WTC11 (cell line): ENCODE measurements at regions not wholly inside any gene's neighbourhood (a gene's known extent, or its start where the extent isn't known, plus 50 kb on each side); places are given as distances from the start of the nearest gene placed in this dataset.

Source experiments
- ATAC-seq: fragments of 200-7000 bp; cut with Tn5 transposase; 2 replicates; pipeline ENCODE4 v1.10.0; 2021; ENCODE audit warnings: mild to moderate bottlenecking, moderate library complexity
- CTCF ChIA-PET: fragments of 300-600 bp; sonication (Branson Sonifier 250); formaldehyde crosslinking; loops from one replicate; lab custom pipeline; 2021; ENCODE audit warnings: antibody characterized with exemption; lab: Charles Lee
- POLR2A ChIA-PET: fragments of 350-600 bp; sonication (Branson Sonifier 250); formaldehyde crosslinking; loops from one replicate; lab custom pipeline; 2021; ENCODE audit warnings: antibody characterized with exemption; lab: Charles Lee
- DNase-seq: peaks from one replicate; pipeline ENCODE4 v3.0.0; 2021; ENCODE audit warnings: low spot score
- H3K27ac Mint-ChIP-seq: 2 replicates; pipeline ENCODE4 v1.8.0; 2021; ENCODE audit warnings: mixed read lengths
- H3K27me3 Mint-ChIP-seq: 2 replicates; pipeline ENCODE4 v1.8.0; 2021; ENCODE audit warnings: low read depth, mild to moderate bottlenecking, moderate library complexity, mixed read lengths
- H3K36me3 Mint-ChIP-seq: 2 replicates; pipeline ENCODE4 v1.8.0; 2021; ENCODE audit warnings: mixed read lengths
- H3K4me1 Mint-ChIP-seq: 2 replicates; pipeline ENCODE4 v1.8.0; 2022; ENCODE audit warnings: mixed read lengths
- H3K4me3 Mint-ChIP-seq: 2 replicates; pipeline ENCODE4 v1.8.0; 2021; ENCODE audit warnings: mild to moderate bottlenecking, moderate library complexity, mixed read lengths
- H3K9me3 Mint-ChIP-seq: 2 replicates; pipeline ENCODE4 v1.8.0; 2021; ENCODE audit warnings: mixed read lengths
- ATF2 ChIP-seq: sonication (generic); formaldehyde crosslinking; IDR thresholded peaks from 2 replicates; pipeline ENCODE4 v1.8.1; 2022; ENCODE audit warnings: low read depth, missing genetic modification reagents, borderline replicate concordance
- ATF6 ChIP-seq: sonication (generic); formaldehyde crosslinking; IDR thresholded peaks from 2 replicates; pipeline ENCODE4 v1.8.1; 2023; ENCODE audit warnings: mild to moderate bottlenecking, missing genetic modification reagents
- CBFB ChIP-seq: sonication (generic); formaldehyde crosslinking; IDR thresholded peaks from 2 replicates; pipeline ENCODE4 v1.8.1; 2022; ENCODE audit warnings: mild to moderate bottlenecking, low read depth, missing genetic modification reagents
- E2F5 ChIP-seq: sonication (generic); formaldehyde crosslinking; IDR thresholded peaks from 2 replicates; pipeline ENCODE4 v1.8.1; 2022; ENCODE audit warnings: mild to moderate bottlenecking, moderate library complexity, missing genetic modification reagents
- EMX1 ChIP-seq: fragments of 250-450 bp; sonication (Bioruptor Pico); IDR thresholded peaks from 2 replicates; pipeline ENCODE4 v1.8.0; 2021; ENCODE audit warnings: mild to moderate bottlenecking
- FOXK1 ChIP-seq: sonication (generic); formaldehyde crosslinking; IDR thresholded peaks from 2 replicates; pipeline ENCODE4 v1.8.0; 2022; ENCODE audit warnings: mild to moderate bottlenecking, moderate library complexity, missing genetic modification reagents
- GABPB1 ChIP-seq: sonication (generic); formaldehyde crosslinking; IDR thresholded peaks from 2 replicates; pipeline ENCODE4 v1.8.1; 2023; ENCODE audit warnings: mild to moderate bottlenecking, missing genetic modification reagents
- IRF2 ChIP-seq: sonication (generic); formaldehyde crosslinking; IDR thresholded peaks from 2 replicates; pipeline ENCODE4 v1.8.0; 2022; ENCODE audit warnings: low read depth, missing genetic modification reagents, borderline replicate concordance
- JAZF1 ChIP-seq: fragments of 250-450 bp; sonication (Bioruptor Pico); IDR thresholded peaks from 2 replicates; pipeline ENCODE4 v1.9.0; 2021; ENCODE audit warnings: moderate library complexity, mild to moderate bottlenecking, inconsistent platforms
- PRRX2 ChIP-seq: fragments of 250-450 bp; sonication (Bioruptor Pico); IDR thresholded peaks from 2 replicates; pipeline ENCODE4 v1.8.0; 2021; ENCODE audit warnings: mild to moderate bottlenecking
- RELA ChIP-seq: sonication (generic); formaldehyde crosslinking; IDR thresholded peaks from 2 replicates; pipeline ENCODE4 v1.8.1; 2022; ENCODE audit warnings: missing genetic modification reagents, mild to moderate bottlenecking, borderline replicate concordance
- SOX15 ChIP-seq: fragments of 250-450 bp; sonication (Bioruptor Pico); IDR thresholded peaks from 2 replicates; pipeline ENCODE4 v1.9.0; 2021; ENCODE audit warnings: mild to moderate bottlenecking
- TP53 ChIP-seq: sonication (generic); formaldehyde crosslinking; IDR thresholded peaks from 2 replicates; pipeline ENCODE4 v1.8.1; 2023; ENCODE audit warnings: mild to moderate bottlenecking, missing genetic modification reagents
- ZNF232 ChIP-seq: sonication (generic); formaldehyde crosslinking; IDR thresholded peaks from 2 replicates; pipeline ENCODE4 v1.8.0; 2022; ENCODE audit warnings: mild to moderate bottlenecking, missing genetic modification reagents
- ZNF263 ChIP-seq: sonication (generic); formaldehyde crosslinking; IDR thresholded peaks from 2 replicates; pipeline ENCODE4 v1.8.1; 2022; ENCODE audit warnings: low read depth, mild to moderate bottlenecking, moderate library complexity, missing genetic modification reagents
- TF ChIP-seq, protein P1 (sequence below): sonication (generic); formaldehyde crosslinking; IDR thresholded peaks from 2 replicates; pipeline ENCODE4 v1.8.0; 2022; ENCODE audit warnings: mild to moderate bottlenecking, missing genetic modification reagents
- TF ChIP-seq, protein P2 (sequence below): fragments of 200-600 bp; IDR thresholded peaks from 2 replicates; pipeline ENCODE4 v1.8.0; 2022; ENCODE audit warnings: antibody characterized with exemption
- TF ChIP-seq, protein P3 (sequence below): sonication (generic); formaldehyde crosslinking; IDR thresholded peaks from 2 replicates; pipeline ENCODE4 v1.8.0; 2022; ENCODE audit warnings: mild to moderate bottlenecking, missing genetic modification reagents
- TF ChIP-seq, protein P4 (sequence below): fragments of 250-450 bp; sonication (Bioruptor Pico); IDR thresholded peaks from 2 replicates; pipeline ENCODE4 v1.9.0; 2021; ENCODE audit warnings: mild to moderate bottlenecking, borderline replicate concordance
- TF ChIP-seq, protein P5 (sequence below): sonication (generic); formaldehyde crosslinking; IDR thresholded peaks from 2 replicates; pipeline ENCODE4 v1.8.1; 2022; ENCODE audit warnings: mild to moderate bottlenecking, missing genetic modification reagents, moderate library complexity, borderline replicate concordance

DNA sequence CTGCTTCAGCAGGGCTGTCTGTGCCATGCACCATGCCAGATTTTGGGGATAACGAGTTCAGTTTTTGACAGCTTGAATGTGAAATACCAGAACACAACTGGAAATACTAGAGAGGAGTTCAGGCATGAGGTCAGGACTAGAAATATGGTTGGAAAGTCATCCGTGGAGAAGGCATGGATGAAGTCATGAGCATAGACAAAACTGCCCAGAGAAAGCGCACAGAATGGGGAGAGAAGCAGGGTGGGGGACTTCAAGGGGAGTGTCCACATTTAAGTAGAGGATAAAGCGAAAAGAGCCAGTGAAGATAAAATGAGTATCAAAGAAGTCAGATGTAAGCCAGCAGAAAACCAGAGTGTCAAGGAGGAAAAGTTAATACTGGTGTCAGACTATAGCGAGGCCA is 653.4 kb upstream of the ARID1B start (continued):
- TF ChIP-seq E2F5 (CRISPR knock-in tag): no peak
- TF ChIP-seq, protein P1, sequence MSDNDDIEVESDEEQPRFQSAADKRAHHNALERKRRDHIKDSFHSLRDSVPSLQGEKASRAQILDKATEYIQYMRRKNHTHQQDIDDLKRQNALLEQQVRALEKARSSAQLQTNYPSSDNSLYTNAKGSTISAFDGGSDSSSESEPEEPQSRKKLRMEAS (CRISPR knock-in tag): no peak
- TF ChIP-seq, protein P2, sequence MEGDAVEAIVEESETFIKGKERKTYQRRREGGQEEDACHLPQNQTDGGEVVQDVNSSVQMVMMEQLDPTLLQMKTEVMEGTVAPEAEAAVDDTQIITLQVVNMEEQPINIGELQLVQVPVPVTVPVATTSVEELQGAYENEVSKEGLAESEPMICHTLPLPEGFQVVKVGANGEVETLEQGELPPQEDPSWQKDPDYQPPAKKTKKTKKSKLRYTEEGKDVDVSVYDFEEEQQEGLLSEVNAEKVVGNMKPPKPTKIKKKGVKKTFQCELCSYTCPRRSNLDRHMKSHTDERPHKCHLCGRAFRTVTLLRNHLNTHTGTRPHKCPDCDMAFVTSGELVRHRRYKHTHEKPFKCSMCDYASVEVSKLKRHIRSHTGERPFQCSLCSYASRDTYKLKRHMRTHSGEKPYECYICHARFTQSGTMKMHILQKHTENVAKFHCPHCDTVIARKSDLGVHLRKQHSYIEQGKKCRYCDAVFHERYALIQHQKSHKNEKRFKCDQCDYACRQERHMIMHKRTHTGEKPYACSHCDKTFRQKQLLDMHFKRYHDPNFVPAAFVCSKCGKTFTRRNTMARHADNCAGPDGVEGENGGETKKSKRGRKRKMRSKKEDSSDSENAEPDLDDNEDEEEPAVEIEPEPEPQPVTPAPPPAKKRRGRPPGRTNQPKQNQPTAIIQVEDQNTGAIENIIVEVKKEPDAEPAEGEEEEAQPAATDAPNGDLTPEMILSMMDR: no peak
- TF ChIP-seq RELA (CRISPR knock-in tag): no peak
- TF ChIP-seq ZNF232 (CRISPR knock-in tag): no peak
- TF ChIP-seq, protein P3, sequence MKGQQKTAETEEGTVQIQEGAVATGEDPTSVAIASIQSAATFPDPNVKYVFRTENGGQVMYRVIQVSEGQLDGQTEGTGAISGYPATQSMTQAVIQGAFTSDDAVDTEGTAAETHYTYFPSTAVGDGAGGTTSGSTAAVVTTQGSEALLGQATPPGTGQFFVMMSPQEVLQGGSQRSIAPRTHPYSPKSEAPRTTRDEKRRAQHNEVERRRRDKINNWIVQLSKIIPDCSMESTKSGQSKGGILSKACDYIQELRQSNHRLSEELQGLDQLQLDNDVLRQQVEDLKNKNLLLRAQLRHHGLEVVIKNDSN (CRISPR knock-in tag): no peak
- no peak for TF ChIP-seq ATF2 (CRISPR knock-in tag)
- TF ChIP-seq, protein P4, sequence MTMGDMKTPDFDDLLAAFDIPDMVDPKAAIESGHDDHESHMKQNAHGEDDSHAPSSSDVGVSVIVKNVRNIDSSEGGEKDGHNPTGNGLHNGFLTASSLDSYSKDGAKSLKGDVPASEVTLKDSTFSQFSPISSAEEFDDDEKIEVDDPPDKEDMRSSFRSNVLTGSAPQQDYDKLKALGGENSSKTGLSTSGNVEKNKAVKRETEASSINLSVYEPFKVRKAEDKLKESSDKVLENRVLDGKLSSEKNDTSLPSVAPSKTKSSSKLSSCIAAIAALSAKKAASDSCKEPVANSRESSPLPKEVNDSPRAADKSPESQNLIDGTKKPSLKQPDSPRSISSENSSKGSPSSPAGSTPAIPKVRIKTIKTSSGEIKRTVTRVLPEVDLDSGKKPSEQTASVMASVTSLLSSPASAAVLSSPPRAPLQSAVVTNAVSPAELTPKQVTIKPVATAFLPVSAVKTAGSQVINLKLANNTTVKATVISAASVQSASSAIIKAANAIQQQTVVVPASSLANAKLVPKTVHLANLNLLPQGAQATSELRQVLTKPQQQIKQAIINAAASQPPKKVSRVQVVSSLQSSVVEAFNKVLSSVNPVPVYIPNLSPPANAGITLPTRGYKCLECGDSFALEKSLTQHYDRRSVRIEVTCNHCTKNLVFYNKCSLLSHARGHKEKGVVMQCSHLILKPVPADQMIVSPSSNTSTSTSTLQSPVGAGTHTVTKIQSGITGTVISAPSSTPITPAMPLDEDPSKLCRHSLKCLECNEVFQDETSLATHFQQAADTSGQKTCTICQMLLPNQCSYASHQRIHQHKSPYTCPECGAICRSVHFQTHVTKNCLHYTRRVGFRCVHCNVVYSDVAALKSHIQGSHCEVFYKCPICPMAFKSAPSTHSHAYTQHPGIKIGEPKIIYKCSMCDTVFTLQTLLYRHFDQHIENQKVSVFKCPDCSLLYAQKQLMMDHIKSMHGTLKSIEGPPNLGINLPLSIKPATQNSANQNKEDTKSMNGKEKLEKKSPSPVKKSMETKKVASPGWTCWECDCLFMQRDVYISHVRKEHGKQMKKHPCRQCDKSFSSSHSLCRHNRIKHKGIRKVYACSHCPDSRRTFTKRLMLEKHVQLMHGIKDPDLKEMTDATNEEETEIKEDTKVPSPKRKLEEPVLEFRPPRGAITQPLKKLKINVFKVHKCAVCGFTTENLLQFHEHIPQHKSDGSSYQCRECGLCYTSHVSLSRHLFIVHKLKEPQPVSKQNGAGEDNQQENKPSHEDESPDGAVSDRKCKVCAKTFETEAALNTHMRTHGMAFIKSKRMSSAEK (CRISPR knock-in tag): no peak
- TF ChIP-seq, all 79 proteins: peak for 0

- Mint-ChIP-seq H3K9me3 (peaks cover 20% of the 10 kb centered on the region; the same call in 1 of the 2 replicates), H3K4me1 (peaks cover 13% of the 10 kb centered on the region), H3K27me3 (no peaks in the 10 kb centered on the region), H3K27ac (no peak overlapping the region), H3K36me3 (no peaks in the 10 kb centered on the region), H3K4me3 (no peak overlapping the region)
- POLR2A ChIA-PET: no interaction called here
- ATAC-seq (no peak), DNase-seq (no peak)
- CTCF ChIA-PET: no interaction called here
- TF ChIP-seq FOXK1 (CRISPR knock-in tag) (no peak), E2F5 (CRISPR knock-in tag) (no peak), EMX1 (CRISPR knock-in tag) (no peak), TP53 (CRISPR knock-in tag) (no peak), CBFB (no peak), GABPB1 (CRISPR knock-in tag) (no peak), JAZF1 (CRISPR knock-in tag) (no peak), PRRX2 (no peak), SOX15 (CRISPR knock-in tag) (no peak), ZNF263 (CRISPR knock-in tag) (no peak), RELA (CRISPR knock-in tag) (no peak), IRF2 (CRISPR knock-in tag) (no peak), ATF6 (CRISPR knock-in tag) (no peak)
- TF ChIP-seq, protein P3 (CRISPR knock-in tag): no peak
- TF ChIP-seq, protein P5, sequence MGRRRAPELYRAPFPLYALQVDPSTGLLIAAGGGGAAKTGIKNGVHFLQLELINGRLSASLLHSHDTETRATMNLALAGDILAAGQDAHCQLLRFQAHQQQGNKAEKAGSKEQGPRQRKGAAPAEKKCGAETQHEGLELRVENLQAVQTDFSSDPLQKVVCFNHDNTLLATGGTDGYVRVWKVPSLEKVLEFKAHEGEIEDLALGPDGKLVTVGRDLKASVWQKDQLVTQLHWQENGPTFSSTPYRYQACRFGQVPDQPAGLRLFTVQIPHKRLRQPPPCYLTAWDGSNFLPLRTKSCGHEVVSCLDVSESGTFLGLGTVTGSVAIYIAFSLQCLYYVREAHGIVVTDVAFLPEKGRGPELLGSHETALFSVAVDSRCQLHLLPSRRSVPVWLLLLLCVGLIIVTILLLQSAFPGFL (CRISPR knock-in tag): no peak
These were observed 655.2 kb upstream of the ARID1B start for GRCh38 chr6:156121973-156122372.
